Fibroblast of the aortic adventitia (primary cell): ENCODE measurements at regions not wholly inside any gene's neighbourhood (a gene's known extent, or its start where the extent isn't known, plus 50 kb on each side); places are given as distances from the start of the nearest gene placed in this dataset.
"Not testable (repeated sequence)": the region's sequence is repeated elsewhere in the genome, so short reads cannot be mapped to it uniquely, and the experiment has no call there.

ENCODE experiments used
- DNase-seq: peaks from one replicate; pipeline ENCODE4 v3.0.0-alpha.2; 2010; ENCODE audit warnings: low read depth
- H3K4me3 ChIP-seq: 2 replicates; pipeline ENCODE4 v1.5.1; 2011; ENCODE audit warnings: low read depth, mild to moderate bottlenecking, control low read depth, low read length, moderate library complexity
- CTCF ChIP-seq: IDR thresholded peaks from 2 replicates; pipeline ENCODE4 v1.5.1; 2011; ENCODE audit warnings: mild to moderate bottlenecking, low read length, control low read depth, inconsistent platforms; ENCODE audit not compliant: insufficient read depth

- H3K4me3 ChIP-seq = no peak overlapping the region
- no peak for TF ChIP-seq CTCF
- peak; percentile 94 for DNase-seq
These were observed 181.0 kb upstream of the ZNF217 start for GRCh38 chr20:53774461-53775203.

- peak; percentile 96 for DNase-seq
- TF ChIP-seq CTCF = no peak
- H3K4me3 ChIP-seq = no peak overlapping the region
These were observed 180.3 kb upstream of the ZNF217 start for GRCh38 chr20:53773792-53774401.

GRCh38 chr20:53773066-53773791 lies 179.6 kb upstream of the ZNF217 start:
- not testable (repeated sequence) for H3K4me3 ChIP-seq, DNase-seq

GRCh38 chr20:53769041-53769440 lies 175.4 kb upstream of the ZNF217 start:
- no peak for DNase-seq
- no peak overlapping the region for H3K4me3 ChIP-seq
- no peak for TF ChIP-seq CTCF

- no peak for TF ChIP-seq CTCF
- no peak for DNase-seq
- H3K4me3 ChIP-seq = no peak overlapping the region
These were observed 174.7 kb upstream of the ZNF217 start for GRCh38 chr20:53768329-53768728.

GRCh38 chr20:53767206-53767930 lies 173.7 kb upstream of the ZNF217 start:
- no peak for TF ChIP-seq CTCF
- H3K4me3 ChIP-seq = no peak overlapping the region
- DNase-seq = no peak

- H3K4me3 ChIP-seq = no peak overlapping the region
- no peak for DNase-seq
- no peak for TF ChIP-seq CTCF
These were observed 170.8 kb upstream of the ZNF217 start for GRCh38 chr20:53764415-53764800.
